HCT116 (cell line): ENCODE measurements at regions not wholly inside any gene's neighbourhood (a gene's known extent, or its start where the extent isn't known, plus 50 kb on each side); places are given as distances from the start of the nearest gene placed in this dataset.

Experiments used
- ATAC-seq: fragments of 200-7000 bp; cut with Tn5 transposase; 2 replicates; pipeline ENCODE4 v1.9.1; 2020; ENCODE audit warnings: mild to moderate bottlenecking, moderate library complexity
- BruUV-seq: library from RNA; stranded (reverse); fragments of 400-500 nt; replicated peaks from 2 replicates; lab custom pipeline; 2021; lab: Mats Ljungman, UMichigan
- CTCF ChIA-PET: fragments of 300-600 bp; sonication (Branson Sonifier 250); formaldehyde crosslinking; loops from one replicate; lab custom pipeline; 2021; ENCODE audit warnings: antibody characterized with exemption; lab: Charles Lee
- POLR2A ChIA-PET: fragments of 300-600, 350-600 bp; sonication (Branson Sonifier 250); formaldehyde crosslinking; loops from one replicate; lab custom pipeline; 2021; ENCODE audit warnings: antibody characterized with exemption; lab: Charles Lee
- RAD21 ChIA-PET, 2 experiments: fragments of 300-600 bp; sonication (Branson Sonifier 250); formaldehyde crosslinking; loops; one replicate each; lab custom pipeline; 2023; ENCODE audit warnings: low total read pairs in 2 of 2; ENCODE audit not compliant: uncharacterized antibody in 2 of 2, unreplicated experiment in 2 of 2, low non-redundant PET in 1 of 2; lab: Charles Lee
- DNase-seq: peaks from one replicate; pipeline ENCODE4 v3.0.0-alpha.2; 2010; ENCODE audit warnings: low read depth, low spot score
- H2AFZ ChIP-seq: fragments of 200-600 bp; shearing (Covaris generic), sonication (generic); 2 replicates; pipeline ENCODE4 v1.6.1; 2017; ENCODE audit warnings: low read depth, mixed run types, mixed read lengths, antibody characterized with exemption, low read length; ENCODE audit not compliant: poor library complexity, severe bottlenecking
- H3K27ac ChIP-seq: 2 replicates; pipeline ENCODE4 v1.5.1; 2012; ENCODE audit warnings: low read depth, low read length
- H3K27me3 ChIP-seq: fragments of 200-600 bp; sonication (generic); 2 replicates; pipeline ENCODE4 v1.6.1; 2016; ENCODE audit warnings: mixed run types, low read length, mixed read lengths; ENCODE audit not compliant: insufficient read depth
- H3K36me3 ChIP-seq, 2 experiments: fragments of 200-500 bp in 1 of 2; fragments of 200-600 bp in 1 of 2; sonication (Bioruptor generic) in 1 of 2; sonication (generic) in 1 of 2; 2 replicates each; pipeline versions ENCODE4 v1.5.1 to v1.6.1; 2014 to 2016; ENCODE audit warnings: low read length in 2 of 2, inconsistent platforms in 1 of 2, mixed read lengths in 1 of 2, mixed run types in 1 of 2; ENCODE audit not compliant: insufficient read depth in 2 of 2, control insufficient read depth in 1 of 2
- H3K4me1 ChIP-seq, 2 experiments: fragments of 200-600 bp in 1 of 2; sonication (generic) in 1 of 2; 2 replicates each; pipeline versions ENCODE4 v1.5.1 to v1.6.1; 2012 to 2017; ENCODE audit warnings: low read length in 2 of 2, inconsistent platforms in 1 of 2, mild to moderate bottlenecking in 1 of 2, mixed read lengths in 1 of 2, mixed run types in 1 of 2, moderate library complexity in 1 of 2; ENCODE audit not compliant: insufficient read depth in 2 of 2, control insufficient read depth in 1 of 2
- H3K4me2 ChIP-seq: fragments of 200-600 bp; sonication (generic); 2 replicates; pipeline ENCODE4 v1.6.1; 2017; ENCODE audit warnings: mixed run types, low read length, mixed read lengths
- H3K4me3 ChIP-seq, 2 experiments: fragments of 200-600 bp in 1 of 2; sonication (generic) in 1 of 2; replicated peaks in 1 of 2; 2 replicates each; pipeline ENCODE4 v1.5.1; 2011 to 2016; ENCODE audit warnings: low read length in 2 of 2, control low read depth in 1 of 2, low read depth in 1 of 2, mild to moderate bottlenecking in 1 of 2, mixed read lengths in 1 of 2, mixed run types in 1 of 2
- H3K79me2 ChIP-seq: fragments of 200-600 bp; sonication (generic); 2 replicates; pipeline ENCODE4 v1.6.1; 2017; ENCODE audit warnings: mild to moderate bottlenecking, mixed run types, low read length, moderate library complexity, mixed read lengths; ENCODE audit not compliant: insufficient read depth
- H3K9ac ChIP-seq: fragments of 200-600 bp; sonication (generic); 2 replicates; pipeline ENCODE4 v1.6.1; 2016; ENCODE audit warnings: low read length, mixed read lengths
- H3K9me2 ChIP-seq: fragments of 200-600 bp; sonication (generic), shearing (Covaris generic); 2 replicates; pipeline ENCODE4 v1.6.1; 2017; ENCODE audit warnings: mixed run types, mild to moderate bottlenecking, moderate library complexity; ENCODE audit not compliant: insufficient read depth
- H3K9me3 ChIP-seq, 2 experiments: fragments of 200-500 bp in 1 of 2; fragments of 200-600 bp in 1 of 2; sonication (Bioruptor generic) in 1 of 2; sonication (generic) in 1 of 2; 2 replicates each; pipeline ENCODE4 v1.6.1; 2014 to 2017; ENCODE audit warnings: low read length in 2 of 2, mixed read lengths in 2 of 2, inconsistent platforms in 1 of 2, low read depth in 1 of 2, mild to moderate bottlenecking in 1 of 2, mixed run types in 1 of 2, moderate library complexity in 1 of 2; ENCODE audit not compliant: control insufficient read depth in 1 of 2, insufficient read depth in 1 of 2
- H4K20me1 ChIP-seq: fragments of 200-600 bp; sonication (generic), shearing (Covaris generic); 2 replicates; pipeline ENCODE4 v1.6.1; 2017; ENCODE audit warnings: mixed run types, mild to moderate bottlenecking, moderate library complexity; ENCODE audit not compliant: insufficient read depth
- ATF3 ChIP-seq: IDR thresholded peaks from 2 replicates; pipeline ENCODE4 v1.6.1; 2012
- CBX3 ChIP-seq: IDR thresholded peaks from 2 replicates; pipeline ENCODE4 v1.6.1; 2012; ENCODE audit warnings: low read depth
- CEBPB ChIP-seq: IDR thresholded peaks from 2 replicates; pipeline ENCODE4 v1.6.1; 2012; ENCODE audit warnings: low read depth
- CTCF ChIP-seq, 3 experiments: fragments of 200-600 bp in 1 of 3; sonication (generic) in 1 of 3; IDR thresholded peaks in 2 of 3; conservative IDR thresholded peaks in 1 of 3; 2 replicates each; pipeline ENCODE4 v1.5.1; 2012 to 2017; ENCODE audit warnings: low read depth in 2 of 3, low read length in 2 of 3, antibody characterized with exemption in 1 of 3, borderline replicate concordance in 1 of 3, control low read depth in 1 of 3, mild to moderate bottlenecking in 1 of 3, mixed read lengths in 1 of 3, mixed run types in 1 of 3, moderate library complexity in 1 of 3; ENCODE audit not compliant: insufficient read depth in 1 of 3
- EGR1 ChIP-seq: IDR thresholded peaks from 2 replicates; pipeline ENCODE4 v1.6.1; 2012; ENCODE audit warnings: low read depth
- ELF1 ChIP-seq: IDR thresholded peaks from 2 replicates; pipeline ENCODE4 v1.6.1; 2012; ENCODE audit warnings: low read depth, borderline replicate concordance
- EZH2phosphoT487 ChIP-seq: fragments of 200-600 bp; IDR thresholded peaks from 2 replicates; pipeline ENCODE4 v1.6.1; 2018; ENCODE audit warnings: antibody characterized with exemption, borderline replicate concordance
- FOSL1 ChIP-seq: IDR thresholded peaks from 2 replicates; pipeline ENCODE4 v1.6.1; 2012; ENCODE audit warnings: low read depth
- JUND ChIP-seq: IDR thresholded peaks from 2 replicates; pipeline ENCODE4 v1.6.1; 2012
- MAX ChIP-seq: IDR thresholded peaks from 2 replicates; pipeline ENCODE4 v1.6.1; 2012
- POLR2A ChIP-seq: IDR thresholded peaks from 2 replicates; pipeline ENCODE4 v1.7.0; 2011; ENCODE audit warnings: borderline replicate concordance; ENCODE audit not compliant: insufficient read depth, insufficient read length; ENCODE audit errors: extremely low read depth
- POLR2AphosphoS5 ChIP-seq: IDR thresholded peaks from 2 replicates; pipeline ENCODE4 v1.6.1; 2011; ENCODE audit warnings: mild to moderate bottlenecking, low read depth, low read length, moderate library complexity
- RAD21 ChIP-seq: IDR thresholded peaks from 2 replicates; pipeline ENCODE4 v1.6.1; 2012; ENCODE audit warnings: low read depth, mild to moderate bottlenecking
- SP1 ChIP-seq: IDR thresholded peaks from 2 replicates; pipeline ENCODE4 v1.6.1; 2012; ENCODE audit warnings: low read depth
- SRF ChIP-seq: IDR thresholded peaks from 2 replicates; pipeline ENCODE4 v1.6.1; 2012; ENCODE audit warnings: low read depth
- TCF7L2 ChIP-seq: IDR thresholded peaks from 2 replicates; pipeline ENCODE4 v1.7.0; 2011; ENCODE audit warnings: borderline replicate concordance, inconsistent platforms; ENCODE audit not compliant: insufficient read depth, insufficient read length; ENCODE audit errors: extremely low read depth
- YY1 ChIP-seq: IDR thresholded peaks from 2 replicates; pipeline ENCODE4 v1.6.1; 2011; ENCODE audit warnings: low read length, low read depth, moderate library complexity, mild to moderate bottlenecking; ENCODE audit not compliant: insufficient replicate concordance; ENCODE audit errors: extremely low read depth
- ZBTB33 ChIP-seq: IDR thresholded peaks from 2 replicates; pipeline ENCODE4 v1.6.1; 2011; ENCODE audit warnings: mild to moderate bottlenecking, low read length, moderate library complexity; ENCODE audit not compliant: insufficient replicate concordance; ENCODE audit errors: extremely low read depth
- ZFX ChIP-seq: fragments of 450-650 bp; IDR thresholded peaks from 2 replicates; pipeline ENCODE4 v1.6.1; 2017
- ZNF274 ChIP-seq: fragments of 200-500 bp; sonication (Bioruptor generic); IDR thresholded peaks from 2 replicates; pipeline ENCODE4 v1.6.1; 2014; ENCODE audit warnings: mild to moderate bottlenecking, low read depth, low read length, inconsistent platforms
- intact Hi-C: fragments of 100-400 bp; cut with micrococcal nuclease; formaldehyde crosslinking; loops from 2 replicates; pipeline ENCODE4 v1.10.0; 2022

- Histone ChIP-seq H3K9me3 (no peaks in the 10 kb centered on the region), H3K9ac (no peak overlapping the region), H3K36me3 (no peaks in the 10 kb centered on the region), H3K4me3 (no peak overlapping the region), H3K27ac (no peak overlapping the region), H3K4me2 (no peak overlapping the region), H3K4me1 (no peaks in the 10 kb centered on the region), H4K20me1 (no peaks in the 10 kb centered on the region), H2AFZ (no peak overlapping the region), H3K27me3 (no peaks in the 10 kb centered on the region), H3K79me2 (no peaks in the 10 kb centered on the region), H3K9me2 (peaks cover 3% of the 10 kb centered on the region; the same call in 1 of the 2 replicates)
- intact Hi-C loops: no loop called here
- DNase-seq (no peak), ATAC-seq (no peak)
- POLR2A ChIA-PET: no interaction called here
- RAD21 ChIA-PET: no interaction called here
- TF ChIP-seq YY1: no peak
- TF ChIP-seq ATF3: no peak
- CTCF ChIA-PET: no interaction called here
- BruUV-seq: no TSS peak
These were observed 96.2 kb upstream of the MEOX2 start for GRCh38 chr7:15782656-15783055.

- Histone ChIP-seq H3K4me3 (no peak overlapping the region), H3K27ac (no peak overlapping the region), H3K9me3 (no peaks in the 10 kb centered on the region), H3K27me3 (no peaks in the 10 kb centered on the region), H3K79me2 (no peaks in the 10 kb centered on the region), H3K36me3 (no peaks in the 10 kb centered on the region), H4K20me1 (no peaks in the 10 kb centered on the region), H3K4me1 (no peaks in the 10 kb centered on the region), H3K9me2 (peaks cover 3% of the 10 kb centered on the region; the same call in 1 of the 2 replicates), H3K4me2 (no peak overlapping the region), H3K9ac (no peak overlapping the region), H2AFZ (no peak overlapping the region)
- POLR2A ChIA-PET: no interaction called here
- no TSS peak for BruUV-seq
- CTCF ChIA-PET: no interaction called here
- RAD21 ChIA-PET: no interaction called here
- DNase-seq (no peak), ATAC-seq (no peak)
- intact Hi-C loops: no loop called here
- TF ChIP-seq CEBPB (no peak), ZBTB33 (no peak), SP1 (no peak), JUND (no peak), ZFX (no peak), CBX3 (no peak), RAD21 (no peak), MAX (no peak), TCF7L2 (no peak), POLR2AphosphoS5 (no peak), ZNF274 (no peak), EZH2phosphoT487 (no peak), CTCF (IDR thresholded peaks at IDR 0.05 in 2 of 3, conservative IDR thresholded peaks at IDR 0.05 in 1 of 3; ENCODE audit: borderline replicate concordance in 1 of 3, insufficient read depth in 1 of 3, low read depth in 2 of 3, low read length in 2 of 3) (no peak), SRF (no peak), EGR1 (no peak), POLR2A (no peak), ELF1 (no peak), FOSL1 (no peak)
These were observed 95.5 kb upstream of the MEOX2 start for GRCh38 chr7:15781944-15782343.
